Uterus (tissue), 2 donors: ENCODE measurements at regions not wholly inside any gene's neighbourhood (a gene's known extent, or its start where the extent isn't known, plus 50 kb on each side); places are given as distances from the start of the nearest gene placed in this dataset.

ENCODE experiments used
- POLR2A ChIP-seq, 2 donors: fragments of 450-650 bp; IDR thresholded peaks; one replicate each; pipeline ENCODE4 v1.6.1; 2016; ENCODE audit warnings: antibody characterized with exemption in 2 of 2, mild to moderate bottlenecking in 1 of 2, moderate library complexity in 1 of 2
- TF ChIP-seq, protein P1 (sequence below), 4 experiments: fragments of 200-600 bp in 2 of 4; fragments of 450-650 bp in 2 of 4; sonication (generic) in 2 of 4; IDR thresholded peaks; one replicate each; pipeline ENCODE4 v1.5.1; 2016 to 2019; ENCODE audit warnings: antibody characterized with exemption in 4 of 4, mild to moderate bottlenecking in 2 of 4, moderate library complexity in 1 of 4

DNA sequence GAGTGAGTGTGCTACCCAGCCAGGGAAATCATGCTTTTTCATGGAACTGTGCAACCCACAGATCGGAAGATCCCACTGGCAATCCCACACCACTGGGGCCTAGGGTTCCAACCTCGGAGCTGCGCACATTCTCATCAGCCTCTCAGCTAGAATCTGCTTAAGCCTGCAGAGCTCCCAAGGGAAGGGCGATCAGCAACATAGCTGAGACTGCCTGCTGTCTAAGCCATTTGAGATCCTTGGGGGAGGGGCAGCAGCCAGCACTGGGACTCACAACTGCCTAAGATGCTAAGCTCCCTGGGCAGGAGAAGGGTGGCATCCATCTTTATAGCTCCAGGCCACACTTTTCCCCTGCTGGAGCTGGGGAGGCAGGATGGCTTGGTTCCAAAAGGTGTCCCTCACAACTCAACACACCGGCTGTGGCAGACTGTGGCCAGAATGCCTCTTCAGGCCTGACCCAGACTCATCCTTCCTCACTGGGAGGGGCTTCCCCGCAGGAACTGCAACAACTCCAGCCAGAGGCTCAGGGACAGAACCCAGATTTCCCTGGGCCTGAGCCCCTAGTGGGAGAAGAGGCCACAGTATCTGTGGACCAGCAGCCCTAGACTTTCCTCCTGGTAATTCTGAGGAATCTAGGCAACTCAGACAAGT, 1133.3 kb upstream of the PIK3C3 start:
- TF ChIP-seq, protein P1, sequence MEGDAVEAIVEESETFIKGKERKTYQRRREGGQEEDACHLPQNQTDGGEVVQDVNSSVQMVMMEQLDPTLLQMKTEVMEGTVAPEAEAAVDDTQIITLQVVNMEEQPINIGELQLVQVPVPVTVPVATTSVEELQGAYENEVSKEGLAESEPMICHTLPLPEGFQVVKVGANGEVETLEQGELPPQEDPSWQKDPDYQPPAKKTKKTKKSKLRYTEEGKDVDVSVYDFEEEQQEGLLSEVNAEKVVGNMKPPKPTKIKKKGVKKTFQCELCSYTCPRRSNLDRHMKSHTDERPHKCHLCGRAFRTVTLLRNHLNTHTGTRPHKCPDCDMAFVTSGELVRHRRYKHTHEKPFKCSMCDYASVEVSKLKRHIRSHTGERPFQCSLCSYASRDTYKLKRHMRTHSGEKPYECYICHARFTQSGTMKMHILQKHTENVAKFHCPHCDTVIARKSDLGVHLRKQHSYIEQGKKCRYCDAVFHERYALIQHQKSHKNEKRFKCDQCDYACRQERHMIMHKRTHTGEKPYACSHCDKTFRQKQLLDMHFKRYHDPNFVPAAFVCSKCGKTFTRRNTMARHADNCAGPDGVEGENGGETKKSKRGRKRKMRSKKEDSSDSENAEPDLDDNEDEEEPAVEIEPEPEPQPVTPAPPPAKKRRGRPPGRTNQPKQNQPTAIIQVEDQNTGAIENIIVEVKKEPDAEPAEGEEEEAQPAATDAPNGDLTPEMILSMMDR (IDR thresholded peaks at IDR 0.05) = no peak
- TF ChIP-seq POLR2A (IDR thresholded peaks at IDR 0.05) = no peak
